ENCODE measurements at regions not wholly inside any gene's neighbourhood (a gene's known extent, or its start where the extent isn't known, plus 50 kb on each side); places are given as distances from the start of the nearest gene placed in this dataset.

GRCh38 chr15:81811736-81812135 is 234.1 kb downstream of the MEX3B start:
- CTCF ChIA-PET (ENCODE audit: low intra/inter-chr PET ratio): no interaction called here
- intact Hi-C loops (cut with micrococcal nuclease) (loop anchor here (2.0 to 5.0 kb wide), 3 partner anchors 127 to 331 kb away; partner anchors contain the start of gene MEX3B), in situ Hi-C loops (cut with MboI) (no loop called here)
- Histone ChIP-seq H3K27me3 (ENCODE audit: control insufficient read depth in 2 of 2, insufficient read depth in 2 of 2, low read length in 2 of 2) (no peaks in the 10 kb centered on the region), H3K36me3 (ENCODE audit: control insufficient read depth, insufficient read depth, low read length) (no peaks in the 10 kb centered on the region), H2AFZ (ENCODE audit: low read depth, low read length) (no peak overlapping the region), H3K79me2 (ENCODE audit: control insufficient read depth, insufficient read depth, low read length) (no peaks in the 10 kb centered on the region), H3K9ac (ENCODE audit: insufficient read depth in 1 of 2, low read depth in 2 of 2, low read length in 2 of 2) (no peak overlapping the region), H3K4me3 (no peak overlapping the region), H4K20me1 (replicated peaks; ENCODE audit: control insufficient read depth, insufficient read depth, low read length) (no peaks in the 10 kb centered on the region), H3K4me2 (ENCODE audit: insufficient read depth, low read length) (no peak overlapping the region), H3K4me1 (replicated peaks in 1 of 2; ENCODE audit: control insufficient read depth in 2 of 2, insufficient read depth in 2 of 2, low read length in 2 of 2) (no peaks in the 10 kb centered on the region), H3K9me1 (ENCODE audit: control insufficient read depth, insufficient read depth, low read length) (no peaks in the 10 kb centered on the region), H3K27ac (ENCODE audit: extremely low read depth, low read depth, low read length) (no peak overlapping the region), H3K9me3 (replicated peaks; ENCODE audit: control insufficient read depth, insufficient read depth, low read depth, low read length) (no peaks in the 10 kb centered on the region)
- WGBS (ENCODE audit: insufficient coverage, low coverage, missing lambda C conversion rate): 39% methylated on average over 6 of the region's 6 CpGs
- POLR2A ChIA-PET: no interaction called here
- TF ChIP-seq NCOA2 (IDR thresholded peaks at IDR 0.05; ENCODE audit: partially characterized antibody in 2 of 2): no peak
- no peak for TF ChIP-seq ZNF445 (CRISPR knock-in tag; IDR thresholded peaks at IDR 0.05; ENCODE audit: low read depth)
- no peak for TF ChIP-seq ZNF77 (CRISPR knock-in tag; IDR thresholded peaks at IDR 0.05)
- TF ChIP-seq ATF4 (CRISPR knock-in tag; IDR thresholded peaks at IDR 0.05): no peak
- no peak for TF ChIP-seq DPF2 (IDR thresholded peaks at IDR 0.05)
- no peak for TF ChIP-seq JUN (IDR thresholded peaks at IDR 0.05; ENCODE audit: borderline replicate concordance, low read depth, low read length)
- no peak for TF ChIP-seq JUN (CRISPR knock-in tag; IDR thresholded peaks at IDR 0.05; ENCODE audit: borderline replicate concordance)
- TF ChIP-seq ZNF507 (tag; conservative IDR thresholded peaks at IDR 0.05): no peak
- TF ChIP-seq ZNF764 (CRISPR knock-in tag; IDR thresholded peaks at IDR 0.05; ENCODE audit: low read depth): no peak
- TF ChIP-seq KHSRP (IDR thresholded peaks at IDR 0.05): no peak
- no peak for TF ChIP-seq NCOA6 (IDR thresholded peaks at IDR 0.05)
- TF ChIP-seq, protein P1, sequence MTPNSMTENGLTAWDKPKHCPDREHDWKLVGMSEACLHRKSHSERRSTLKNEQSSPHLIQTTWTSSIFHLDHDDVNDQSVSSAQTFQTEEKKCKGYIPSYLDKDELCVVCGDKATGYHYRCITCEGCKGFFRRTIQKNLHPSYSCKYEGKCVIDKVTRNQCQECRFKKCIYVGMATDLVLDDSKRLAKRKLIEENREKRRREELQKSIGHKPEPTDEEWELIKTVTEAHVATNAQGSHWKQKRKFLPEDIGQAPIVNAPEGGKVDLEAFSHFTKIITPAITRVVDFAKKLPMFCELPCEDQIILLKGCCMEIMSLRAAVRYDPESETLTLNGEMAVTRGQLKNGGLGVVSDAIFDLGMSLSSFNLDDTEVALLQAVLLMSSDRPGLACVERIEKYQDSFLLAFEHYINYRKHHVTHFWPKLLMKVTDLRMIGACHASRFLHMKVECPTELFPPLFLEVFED (CRISPR knock-in tag; conservative IDR thresholded peaks at IDR 0.05): no peak
- TF ChIP-seq CBX5 (IDR thresholded peaks at IDR 0.05; ENCODE audit: borderline replicate concordance, low read depth): no peak
- TF ChIP-seq, protein P2, sequence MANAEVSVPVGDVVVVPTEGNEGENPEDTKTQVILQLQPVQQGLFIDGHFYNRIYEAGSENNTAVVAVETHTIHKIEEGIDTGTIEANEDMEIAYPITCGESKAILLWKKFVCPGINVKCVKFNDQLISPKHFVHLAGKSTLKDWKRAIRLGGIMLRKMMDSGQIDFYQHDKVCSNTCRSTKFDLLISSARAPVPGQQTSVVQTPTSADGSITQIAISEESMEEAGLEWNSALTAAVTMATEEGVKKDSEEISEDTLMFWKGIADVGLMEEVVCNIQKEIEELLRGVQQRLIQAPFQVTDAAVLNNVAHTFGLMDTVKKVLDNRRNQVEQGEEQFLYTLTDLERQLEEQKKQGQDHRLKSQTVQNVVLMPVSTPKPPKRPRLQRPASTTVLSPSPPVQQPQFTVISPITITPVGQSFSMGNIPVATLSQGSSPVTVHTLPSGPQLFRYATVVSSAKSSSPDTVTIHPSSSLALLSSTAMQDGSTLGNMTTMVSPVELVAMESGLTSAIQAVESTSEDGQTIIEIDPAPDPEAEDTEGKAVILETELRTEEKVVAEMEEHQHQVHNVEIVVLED (CRISPR knock-in tag; IDR thresholded peaks at IDR 0.05): no peak
- TF ChIP-seq, protein P3, sequence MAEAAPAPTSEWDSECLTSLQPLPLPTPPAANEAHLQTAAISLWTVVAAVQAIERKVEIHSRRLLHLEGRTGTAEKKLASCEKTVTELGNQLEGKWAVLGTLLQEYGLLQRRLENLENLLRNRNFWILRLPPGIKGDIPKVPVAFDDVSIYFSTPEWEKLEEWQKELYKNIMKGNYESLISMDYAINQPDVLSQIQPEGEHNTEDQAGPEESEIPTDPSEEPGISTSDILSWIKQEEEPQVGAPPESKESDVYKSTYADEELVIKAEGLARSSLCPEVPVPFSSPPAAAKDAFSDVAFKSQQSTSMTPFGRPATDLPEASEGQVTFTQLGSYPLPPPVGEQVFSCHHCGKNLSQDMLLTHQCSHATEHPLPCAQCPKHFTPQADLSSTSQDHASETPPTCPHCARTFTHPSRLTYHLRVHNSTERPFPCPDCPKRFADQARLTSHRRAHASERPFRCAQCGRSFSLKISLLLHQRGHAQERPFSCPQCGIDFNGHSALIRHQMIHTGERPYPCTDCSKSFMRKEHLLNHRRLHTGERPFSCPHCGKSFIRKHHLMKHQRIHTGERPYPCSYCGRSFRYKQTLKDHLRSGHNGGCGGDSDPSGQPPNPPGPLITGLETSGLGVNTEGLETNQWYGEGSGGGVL (CRISPR knock-in tag; IDR thresholded peaks at IDR 0.05): no peak
- ATAC-seq: no peak
- no peak for DNase-seq (ENCODE audit: extremely low read depth in 1 of 4, low spot score in 3 of 4)
- no TSS peak for BruUV-seq (replicated peaks)
- no peak for FAIRE-seq
